NCI-H1092 (cell line): ENCODE measurements at regions not wholly inside any gene's neighbourhood (a gene's known extent, or its start where the extent isn't known, plus 50 kb on each side); places are given as distances from the start of the nearest gene placed in this dataset.
"Not testable (repeated sequence)": the region's sequence is repeated elsewhere in the genome, so short reads cannot be mapped to it uniquely, and the experiment has no call there.

Experiments used
- DNase-seq: peaks from one replicate; lab custom pipeline; 2025; lab: John Stamatoyannopoulos, UW

GRCh38 chr4:123026015-123026414, 103.6 kb upstream of the NUDT6 start:
- DNase-seq = not testable (repeated sequence)

- DNase-seq = no peak
These were observed 109.3 kb upstream of the NUDT6 start for GRCh38 chr4:123031664-123032063.

GRCh38 chr4:123034023-123034422, 111.6 kb upstream of the NUDT6 start:
- DNase-seq = no peak

DNA sequence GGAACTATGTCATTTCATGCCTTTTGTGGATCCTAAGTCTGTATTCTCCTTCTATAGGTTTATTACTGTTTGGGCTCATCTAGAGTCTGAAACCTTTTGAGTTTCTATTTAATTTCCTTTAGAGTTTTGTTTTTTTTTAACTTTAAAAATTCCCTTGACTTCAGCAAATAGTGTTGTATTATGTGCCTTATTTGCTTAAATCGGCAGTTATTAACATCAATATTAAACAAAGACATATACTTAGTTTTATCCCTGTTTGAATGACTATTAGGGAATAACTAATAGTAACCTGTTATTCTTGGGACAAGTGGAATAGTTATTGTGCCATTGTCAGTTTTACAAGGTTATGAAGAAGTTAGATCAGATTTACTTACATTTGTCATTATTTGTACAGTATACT, 112.8 kb upstream of the NUDT6 start:
- DNase-seq = no peak

GRCh38 chr4:123037804-123038203, 115.4 kb upstream of the NUDT6 start:
- DNase-seq = no peak

DNA sequence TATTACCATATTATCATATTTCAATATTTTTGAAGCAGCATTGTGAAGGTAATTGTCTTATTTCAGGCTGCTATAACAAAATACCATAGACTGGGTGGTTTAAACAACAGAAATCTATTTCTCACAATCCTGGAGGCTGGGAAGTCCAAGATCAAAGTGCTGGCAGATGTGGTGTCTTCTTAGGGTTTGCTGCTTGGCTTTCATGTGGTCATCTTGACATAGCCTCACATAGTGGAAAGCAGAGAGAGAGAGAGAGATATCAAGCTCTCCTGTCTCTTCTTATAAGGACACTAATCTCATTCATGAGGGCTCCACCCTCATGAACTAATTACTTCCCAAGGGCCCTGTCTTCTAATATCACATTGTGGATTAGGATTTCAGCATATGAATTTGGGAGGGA, 119.7 kb upstream of the NUDT6 start:
- no peak for DNase-seq

DNA sequence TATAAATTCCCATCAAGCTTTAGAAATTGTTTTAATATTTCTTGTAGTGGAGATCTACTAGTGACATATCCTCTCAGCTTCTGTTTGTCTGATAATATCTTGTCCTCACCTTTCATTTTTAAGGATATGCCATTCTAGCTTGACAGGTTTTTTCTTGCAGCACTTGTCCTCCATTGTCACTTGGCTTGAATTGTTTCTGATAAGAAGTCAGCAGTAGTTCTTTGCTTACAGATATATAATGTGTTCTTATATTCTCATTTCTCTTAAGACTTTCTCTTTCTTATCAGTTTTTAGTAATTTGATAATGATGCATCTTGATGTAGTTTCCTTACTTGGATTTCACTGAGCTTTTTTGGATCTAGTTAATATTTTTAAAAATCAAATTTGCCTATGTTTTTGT, 120.6 kb upstream of the NUDT6 start:
- no peak for DNase-seq

DNA sequence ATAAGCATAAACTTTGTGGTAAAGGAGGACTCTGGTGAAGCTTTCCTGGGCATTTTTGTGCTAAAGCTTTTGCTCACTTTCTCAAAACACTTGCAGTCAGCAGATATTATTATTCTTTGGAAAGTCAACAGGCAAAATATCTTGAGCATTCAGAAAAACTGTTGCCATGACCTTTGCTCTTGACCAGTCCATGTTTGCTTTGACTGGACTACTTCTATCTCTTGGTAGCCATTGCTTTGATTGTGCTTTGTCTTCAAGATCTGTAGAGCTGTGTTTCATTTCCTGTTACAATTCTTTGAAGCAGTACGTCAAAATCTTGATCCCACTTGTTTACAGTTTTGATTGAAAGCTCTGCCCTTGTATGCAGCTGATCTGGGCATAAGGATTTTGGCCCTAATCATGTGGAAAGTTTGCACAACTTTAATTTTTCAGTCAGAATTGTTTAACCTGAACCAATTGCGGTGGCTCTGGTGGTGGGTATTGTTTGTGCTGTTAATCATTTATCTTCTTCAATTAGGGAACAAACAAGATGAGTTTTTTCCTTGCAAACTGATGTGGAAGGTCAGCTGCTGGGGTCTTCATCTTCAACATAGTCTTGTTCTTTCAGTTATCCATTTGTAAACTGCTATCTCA, 121.5 kb upstream of the NUDT6 start:
- DNase-seq = no peak

DNA sequence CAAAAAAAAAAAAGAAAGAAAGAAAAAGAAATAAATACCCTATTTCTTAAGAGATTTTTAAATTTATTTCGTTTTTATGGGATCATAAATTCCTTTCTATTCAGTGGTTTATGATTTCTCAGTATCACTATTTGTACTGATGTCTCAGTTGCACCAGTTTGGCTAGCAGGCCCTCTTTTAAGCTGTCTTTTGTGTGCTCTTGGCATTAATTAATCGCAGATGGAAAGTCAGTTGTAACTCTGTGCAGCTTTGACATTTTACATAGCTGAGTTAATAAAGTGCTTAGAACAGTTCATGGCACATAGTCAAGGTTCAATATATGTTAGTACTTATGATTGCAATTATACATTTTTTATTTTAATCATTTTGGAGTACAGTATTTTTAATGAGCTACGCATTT, 123.7 kb upstream of the NUDT6 start:
- no peak for DNase-seq

DNA sequence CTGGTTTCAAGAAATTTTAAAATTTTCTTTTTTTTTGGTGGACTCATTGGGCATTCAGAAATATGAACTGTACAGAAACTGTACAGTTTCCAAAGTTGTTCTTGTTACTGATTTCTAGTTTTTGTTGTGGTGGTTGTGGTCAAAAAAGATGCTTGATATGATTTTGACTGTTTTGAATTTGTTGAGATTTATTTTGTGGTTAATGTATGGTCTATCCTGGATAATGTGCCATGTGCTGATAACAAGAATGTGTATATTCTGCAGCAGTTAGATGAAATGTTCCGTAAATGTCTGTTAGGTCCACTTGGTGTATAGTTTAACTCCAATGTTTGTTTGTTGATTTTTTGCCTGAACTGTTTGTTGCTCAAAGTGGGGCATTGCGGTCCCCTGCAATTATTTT, 127.6 kb upstream of the NUDT6 start:
- no peak for DNase-seq

DNA sequence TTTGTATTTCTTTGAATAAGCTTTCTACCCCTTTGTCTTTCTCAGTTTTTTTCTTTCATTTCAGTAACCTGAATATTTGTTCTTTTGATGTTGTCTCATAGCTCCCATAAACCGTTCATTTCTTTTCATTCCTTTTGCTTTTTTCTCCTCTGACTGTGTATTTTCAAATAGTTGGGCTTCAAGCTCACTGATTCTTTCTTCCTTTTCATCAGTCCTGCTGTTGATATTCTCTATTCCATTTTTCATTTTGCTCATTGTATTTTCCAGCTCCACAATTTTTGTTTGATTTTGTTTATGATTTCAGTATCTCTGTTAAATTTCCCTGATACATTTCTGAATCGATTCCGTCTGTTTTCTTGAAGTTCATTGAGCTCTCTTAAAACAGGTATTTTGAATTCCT, 129.6 kb upstream of the NUDT6 start:
- DNase-seq = no peak

DNA sequence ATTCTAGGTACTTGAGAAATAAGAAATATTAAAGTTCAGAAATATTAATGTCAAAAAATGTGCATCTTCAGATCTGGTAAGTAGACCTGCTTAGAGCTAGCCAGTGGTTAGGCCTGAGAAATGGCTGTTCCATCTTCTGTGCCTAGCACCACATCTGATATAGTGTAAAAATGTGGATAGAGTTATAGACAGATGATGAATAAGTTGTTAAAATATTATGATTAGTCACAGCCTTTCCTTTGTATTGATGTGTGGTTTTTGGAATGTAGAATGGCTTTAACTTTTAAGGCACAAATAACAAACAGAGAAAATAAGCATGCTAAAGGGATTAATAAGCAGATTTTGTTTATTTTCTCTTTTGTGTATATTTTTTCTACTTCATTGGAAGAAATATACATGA, 133.5 kb upstream of the NUDT6 start:
- no peak for DNase-seq

GRCh38 chr4:123060039-123060770, 137.8 kb upstream of the NUDT6 start:
- DNase-seq = no peak

DNA sequence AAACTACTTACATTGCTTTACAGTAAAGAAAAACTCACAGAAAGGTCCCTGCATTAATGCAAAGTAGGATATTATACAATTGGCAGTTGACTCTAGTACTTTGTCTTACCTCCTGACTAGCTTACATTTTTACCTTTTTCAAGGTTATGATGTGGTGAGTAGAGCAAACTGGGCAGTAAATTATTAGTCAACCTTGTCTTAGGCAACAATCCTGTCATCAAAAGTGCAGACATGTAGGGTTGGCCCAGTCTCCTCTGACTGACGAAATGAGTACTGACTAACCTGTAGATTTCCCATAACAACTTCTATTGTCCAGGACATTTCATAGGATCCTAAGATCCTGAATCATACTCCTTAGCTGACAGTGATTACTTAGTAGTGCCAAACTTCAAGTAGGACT, 142.0 kb upstream of the NUDT6 start:
- no peak for DNase-seq

DNA sequence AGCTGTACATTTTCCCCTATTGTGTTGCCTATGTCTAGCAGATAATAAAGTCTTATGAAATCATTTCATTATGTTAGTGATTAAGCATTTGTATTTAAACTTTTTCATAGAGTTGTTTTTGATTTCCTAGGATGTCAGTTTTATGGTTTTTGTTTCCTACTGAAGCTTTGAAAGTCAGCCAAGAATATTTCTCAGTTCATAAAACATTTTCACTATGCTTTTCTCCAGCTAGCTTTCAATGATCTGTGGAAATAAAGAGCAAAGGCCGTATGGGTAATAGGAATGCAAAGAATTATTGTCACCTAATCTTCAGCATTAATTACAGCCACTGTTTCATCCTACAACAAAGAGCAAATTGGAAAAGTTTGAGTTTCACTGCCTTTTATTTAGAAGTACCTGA, 145.7 kb upstream of the NUDT6 start:
- DNase-seq = no peak

DNA sequence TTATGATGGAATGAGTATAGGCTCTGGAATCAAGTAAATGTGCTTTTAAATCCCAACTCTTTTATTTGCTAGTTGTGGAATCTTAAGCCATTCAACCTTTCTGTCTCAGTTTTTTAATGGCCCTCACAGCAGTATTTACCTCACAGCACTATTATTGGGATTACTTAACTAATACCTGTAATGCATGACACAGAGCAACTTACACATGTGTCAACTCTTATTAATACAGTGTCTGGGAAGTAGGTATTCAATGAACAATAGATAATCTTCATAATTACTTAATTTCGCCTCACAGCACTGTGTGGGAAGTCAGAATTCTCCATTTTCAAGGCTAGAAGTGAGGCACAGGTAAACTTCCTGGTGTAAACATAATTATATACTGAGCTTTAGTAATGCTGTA, 149.7 kb upstream of the NUDT6 start:
- DNase-seq = no peak

DNA sequence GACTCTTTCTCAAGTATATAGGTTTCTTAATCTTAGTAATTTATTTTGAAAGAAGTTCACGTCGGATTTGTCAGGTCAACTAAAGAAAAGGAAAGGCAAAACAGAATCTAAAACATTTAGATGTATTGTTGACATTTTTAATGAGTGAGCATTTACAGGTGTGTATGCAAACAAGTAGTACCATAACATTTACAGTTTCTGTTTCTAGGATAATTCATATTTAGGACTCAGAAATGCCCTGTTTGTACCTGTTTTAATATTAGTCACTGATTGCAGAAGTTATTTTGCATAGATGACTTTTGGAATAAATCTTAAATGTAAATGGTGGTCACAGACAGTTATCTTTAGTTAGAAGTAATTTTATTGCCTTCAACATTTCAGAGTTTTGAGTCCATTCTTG, 151.3 kb upstream of the NUDT6 start:
- DNase-seq = no peak

DNA sequence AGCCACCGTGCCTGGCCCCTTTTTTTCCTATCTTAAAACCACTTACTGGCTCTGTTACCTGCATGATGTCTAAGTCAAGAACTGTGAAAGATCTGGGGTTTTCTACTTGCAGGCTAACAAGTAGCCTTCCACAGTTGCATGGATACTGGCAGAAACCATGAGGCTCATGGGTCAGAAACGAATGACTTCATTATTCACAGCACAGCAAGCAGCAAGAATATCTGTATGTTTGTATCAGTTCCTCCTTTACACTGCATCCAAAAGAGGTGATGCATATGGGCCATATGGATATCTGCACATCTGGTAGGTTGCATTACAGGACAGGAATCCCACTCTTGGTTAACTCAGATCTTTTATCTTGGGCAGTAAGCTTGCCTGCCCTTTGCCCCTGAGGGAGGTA, 154.9 kb upstream of the NUDT6 start:
- no peak for DNase-seq

DNA sequence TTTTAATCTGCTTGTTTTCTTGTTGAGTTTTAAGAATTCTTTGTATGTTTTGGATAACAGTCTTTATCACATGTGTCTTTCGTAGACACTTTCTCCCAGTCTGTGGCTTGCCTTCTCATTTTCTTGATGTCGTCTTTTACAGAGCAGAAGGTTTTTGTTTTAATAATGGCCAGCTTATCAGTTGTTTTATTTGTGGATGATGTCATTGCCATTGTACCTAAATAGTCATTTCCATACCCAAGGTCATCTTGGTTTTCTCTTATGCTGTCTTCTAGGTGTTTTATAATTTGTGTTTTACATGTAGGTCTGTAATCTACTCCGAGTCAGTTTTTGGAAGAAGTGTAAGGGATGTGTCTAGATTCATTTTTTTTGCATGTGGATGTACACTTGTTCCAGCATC, 159.6 kb upstream of the NUDT6 start:
- no peak for DNase-seq

DNA sequence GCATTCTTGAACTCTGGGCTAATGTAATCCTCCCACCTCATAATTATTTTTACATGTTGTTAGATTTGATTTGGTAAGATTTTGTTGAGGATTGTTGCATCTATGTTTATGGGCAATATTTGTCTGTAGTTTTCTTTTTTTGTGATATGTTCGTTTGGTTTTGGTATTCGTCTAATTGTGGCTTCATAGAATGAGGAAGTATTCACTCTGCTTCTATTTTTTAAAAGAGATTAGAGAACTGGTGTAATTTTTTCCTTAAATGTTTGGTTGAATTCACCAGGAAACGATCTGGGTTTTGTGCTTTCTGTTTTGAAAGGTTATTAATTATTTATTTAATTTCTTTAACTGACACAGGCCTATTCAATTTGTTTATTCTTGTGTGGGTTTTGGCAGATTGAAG, 161.2 kb upstream of the NUDT6 start:
- DNase-seq = no peak

- DNase-seq = no peak
These were observed 166.1 kb upstream of the NUDT6 start for GRCh38 chr4:123088501-123088900.

DNA sequence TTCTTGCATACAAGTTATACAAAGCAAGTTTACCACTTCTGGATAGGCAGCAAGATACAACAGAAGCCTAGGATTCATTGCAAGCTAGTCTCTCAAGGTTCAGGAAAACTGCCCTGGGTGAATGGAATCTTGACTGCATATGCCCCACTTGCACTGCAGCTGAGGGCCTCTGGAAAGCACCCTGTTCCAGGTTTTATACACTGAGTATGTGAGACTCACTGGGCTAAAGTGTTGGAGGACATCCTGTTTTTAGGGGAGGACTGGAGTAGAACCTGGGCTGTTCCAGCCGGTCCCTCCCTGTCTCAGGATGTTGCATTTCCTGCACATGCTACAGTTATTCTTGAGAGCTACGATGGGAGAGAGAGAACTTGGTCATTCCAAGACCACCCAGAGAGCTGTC, 168.5 kb upstream of the NUDT6 start:
- no peak for DNase-seq

GRCh38 chr4:123092586-123092985, 170.2 kb upstream of the NUDT6 start:
- DNase-seq = no peak

- DNase-seq = no peak
These were observed 170.8 kb upstream of the NUDT6 start for GRCh38 chr4:123093236-123093635.
